Stimulated activated CD4-positive, alpha-beta T cell treated with anti-CD3 and anti-CD28 coated beads, Interleukin-12 subunit alpha, Interleukin-12 subunit beta, amount 100 ng/mL, for 24 hours (primary cell): ENCODE measurements at regions not wholly inside any gene's neighbourhood (a gene's known extent, or its start where the extent isn't known, plus 50 kb on each side); places are given as distances from the start of the nearest gene placed in this dataset.

ENCODE experiments used
- DNase-seq, 2 experiments: peaks; one replicate each; pipeline ENCODE4 v3.0.0-alpha.2; 2020; ENCODE audit warnings: low read depth in 2 of 2

- DNase-seq: no peak
These were observed 53.7 kb upstream of the IGFBP3 start for GRCh38 chr7:45974540-45975360.

- DNase-seq: no peak
These were observed 52.9 kb upstream of the IGFBP3 start for GRCh38 chr7:45973725-45974532.

GRCh38 chr7:45972629-45973312 is 51.7 kb upstream of the IGFBP3 start:
- no peak for DNase-seq

GRCh38 chr7:45971661-45972175 is 50.6 kb upstream of the IGFBP3 start:
- DNase-seq: no peak

- no peak for DNase-seq
These were observed 50.1 kb upstream of the IGFBP3 start for GRCh38 chr7:45971171-45971570.
